NB4 (cell line): ENCODE measurements at regions not wholly inside any gene's neighbourhood (a gene's known extent, or its start where the extent isn't known, plus 50 kb on each side); places are given as distances from the start of the nearest gene placed in this dataset.

Source experiments
- CTCF ChIP-seq: IDR thresholded peaks from one replicate; pipeline ENCODE4 v1.5.1; 2012; ENCODE audit warnings: low read depth, low read length
- POLR2A ChIP-seq: IDR thresholded peaks from 2 replicates; pipeline ENCODE4 v1.6.1; 2011; ENCODE audit warnings: mild to moderate bottlenecking; ENCODE audit not compliant: insufficient read length; ENCODE audit errors: extremely low read depth
- TF ChIP-seq, protein P1 (sequence below): IDR thresholded peaks from 2 replicates; pipeline ENCODE4 v1.6.1; 2011; ENCODE audit warnings: low read depth, low read length

GRCh38 chr2:220433131-220433530 is 805.7 kb downstream of the SLC4A3 start:
- TF ChIP-seq CTCF (no peak), POLR2A (no peak)
- TF ChIP-seq, protein P1, sequence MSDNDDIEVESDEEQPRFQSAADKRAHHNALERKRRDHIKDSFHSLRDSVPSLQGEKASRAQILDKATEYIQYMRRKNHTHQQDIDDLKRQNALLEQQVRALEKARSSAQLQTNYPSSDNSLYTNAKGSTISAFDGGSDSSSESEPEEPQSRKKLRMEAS: no peak
